ENCODE measurements at regions not wholly inside any gene's neighbourhood (a gene's known extent, or its start where the extent isn't known, plus 50 kb on each side); places are given as distances from the start of the nearest gene placed in this dataset.

- DNase-seq = peak; percentile 69
These were observed 199.8 kb upstream of the ZIC3 start for GRCh38 chrX:137366018-137366633.

DNA sequence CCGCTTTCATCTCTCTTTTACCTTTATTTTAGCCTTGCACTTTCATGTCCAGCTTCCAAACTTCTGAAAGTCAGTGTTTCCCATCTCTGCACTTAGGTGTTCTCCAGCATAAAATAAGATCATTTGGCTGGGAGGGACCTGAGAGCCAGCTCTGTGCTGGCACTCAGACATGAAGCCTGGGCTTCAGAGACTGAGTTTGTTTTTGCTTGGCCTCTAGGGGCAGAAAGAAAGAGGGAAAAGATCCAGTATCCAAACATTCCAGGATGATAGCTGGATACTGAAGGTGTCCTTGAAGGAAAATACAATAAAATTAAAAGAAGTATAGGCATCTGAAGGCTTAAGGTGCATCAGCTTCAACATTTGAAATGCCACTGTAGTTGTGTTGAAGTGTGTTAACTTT lies 202.4 kb upstream of the ZIC3 start:
- DNase-seq = no peak

DNA sequence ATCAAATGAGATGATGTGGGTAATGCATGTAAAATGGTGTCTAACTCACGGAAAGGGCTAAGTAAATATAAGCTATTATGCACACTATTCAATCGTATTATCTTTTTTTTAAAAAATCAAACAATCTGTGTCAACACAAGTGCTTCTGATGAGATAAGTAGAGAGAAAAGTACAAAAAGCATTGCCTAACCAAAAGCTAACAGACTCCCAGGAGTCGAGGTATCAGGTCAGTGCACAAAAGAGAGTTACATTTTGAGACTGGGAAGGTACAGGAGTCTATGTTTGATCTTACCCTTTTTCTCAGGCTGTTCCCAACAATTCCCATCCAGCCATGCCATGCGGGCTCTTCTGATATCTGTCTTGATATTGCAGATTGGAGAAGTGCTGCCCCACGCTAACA lies 203.3 kb upstream of the ZIC3 start:
- no peak for DNase-seq

- DNase-seq = peak; percentile 87
These were observed 211.1 kb upstream of the ZIC3 start for GRCh38 chrX:137354851-137355250.

GRCh38 chrX:137353404-137353803 lies 212.5 kb upstream of the ZIC3 start:
- DNase-seq = no peak

DNA sequence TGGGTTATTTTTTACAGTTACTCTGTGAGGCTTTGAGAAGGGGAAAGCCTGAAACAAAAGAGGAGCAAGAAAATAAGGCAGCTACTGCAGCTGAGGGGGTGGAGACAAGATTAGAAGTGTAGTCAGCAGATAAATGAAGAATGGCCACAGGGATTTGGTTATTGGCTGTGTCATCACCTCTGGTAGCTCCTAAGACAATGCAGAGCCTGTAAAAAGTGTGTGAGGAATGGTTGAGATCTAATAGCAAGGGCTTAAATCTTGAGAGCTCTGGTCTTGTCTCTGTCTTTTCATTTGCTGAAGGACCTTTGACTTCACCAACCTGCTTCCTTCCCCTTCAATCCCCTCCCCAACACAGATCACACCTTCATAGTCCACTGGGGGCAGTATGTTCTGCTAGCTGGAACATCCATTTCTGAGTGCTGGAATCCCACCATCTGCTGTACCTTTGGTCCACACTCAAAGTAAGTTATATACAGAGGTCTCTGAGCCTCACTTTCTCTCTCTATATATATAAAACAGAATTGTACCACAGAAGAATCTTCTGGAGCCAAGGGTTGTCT lies 213.7 kb upstream of the ZIC3 start:
- no peak for DNase-seq

- DNase-seq = no peak
These were observed 223.0 kb upstream of the ZIC3 start for GRCh38 chrX:137342969-137343368.

- DNase-seq = no peak
These were observed 252.3 kb upstream of the ZIC3 start for GRCh38 chrX:137313627-137314026.

- DNase-seq = no peak
These were observed 260.5 kb upstream of the ZIC3 start for GRCh38 chrX:137305404-137305803.

GRCh38 chrX:137297167-137297566 lies 263.4 kb upstream of the GPR101 start:
- DNase-seq = no peak

- DNase-seq = no peak
These were observed 256.2 kb upstream of the GPR101 start for GRCh38 chrX:137290011-137290410.

- no peak for DNase-seq
These were observed 253.4 kb upstream of the GPR101 start for GRCh38 chrX:137287191-137287590.

DNA sequence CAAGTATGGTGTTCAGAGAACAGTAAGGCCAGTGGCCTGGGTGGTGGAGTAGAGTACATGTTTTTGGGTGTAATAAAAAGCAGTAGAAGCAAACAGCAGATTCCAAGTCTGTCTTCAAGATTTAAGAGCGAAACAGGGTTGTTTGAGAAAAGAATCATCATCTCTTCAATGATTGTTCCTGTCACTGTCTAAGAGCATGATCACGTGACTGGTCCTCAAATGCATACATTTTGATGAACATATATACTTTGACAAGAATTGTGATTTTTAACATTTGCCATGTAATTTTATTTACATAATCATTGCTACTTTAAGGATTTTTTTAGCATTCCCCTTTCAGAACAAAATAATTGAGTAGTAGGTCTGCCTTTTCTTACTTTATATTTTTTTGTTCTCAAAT lies 252.6 kb upstream of the GPR101 start:
- no peak for DNase-seq

DNA sequence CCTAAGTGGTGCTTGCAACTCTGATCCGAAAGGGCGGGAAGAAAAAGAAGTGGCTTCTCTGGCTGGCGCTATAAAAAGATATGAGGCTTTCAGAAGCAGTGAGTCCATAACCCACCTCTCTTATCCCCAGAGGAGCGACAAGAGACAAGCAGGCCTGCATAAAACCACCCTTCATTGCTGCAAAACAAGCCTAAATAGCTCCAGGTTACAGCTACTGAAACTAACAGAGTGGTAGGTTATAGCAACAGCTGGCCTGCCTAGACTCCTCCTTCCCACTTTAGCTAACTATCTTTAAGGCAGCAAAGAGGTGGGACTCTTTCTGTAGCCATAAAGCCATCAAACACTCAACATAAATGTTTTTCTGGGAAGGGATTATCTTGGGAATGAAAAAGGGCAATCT lies 245.0 kb upstream of the GPR101 start:
- no peak for DNase-seq

DNA sequence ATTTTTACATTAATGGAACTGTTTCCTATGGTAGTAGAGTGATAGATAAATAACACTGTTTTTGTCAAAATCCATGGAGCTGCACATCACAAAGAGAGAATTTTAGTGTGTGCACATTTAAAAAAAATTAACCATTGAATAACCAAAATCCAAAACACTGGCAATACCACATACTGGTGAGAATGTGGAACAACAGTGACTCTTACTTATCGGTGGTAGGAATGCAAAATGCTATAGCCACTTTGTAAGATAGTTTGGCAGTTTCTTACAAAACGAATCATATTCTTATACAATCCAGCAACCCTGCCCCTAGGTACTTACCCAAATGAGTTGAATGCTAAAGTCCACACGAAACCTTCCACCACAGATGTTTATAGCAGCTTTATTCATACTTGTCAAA lies 229.6 kb upstream of the GPR101 start:
- no peak for DNase-seq

- no peak for DNase-seq
These were observed 211.4 kb upstream of the GPR101 start for GRCh38 chrX:137245183-137245582.

DNA sequence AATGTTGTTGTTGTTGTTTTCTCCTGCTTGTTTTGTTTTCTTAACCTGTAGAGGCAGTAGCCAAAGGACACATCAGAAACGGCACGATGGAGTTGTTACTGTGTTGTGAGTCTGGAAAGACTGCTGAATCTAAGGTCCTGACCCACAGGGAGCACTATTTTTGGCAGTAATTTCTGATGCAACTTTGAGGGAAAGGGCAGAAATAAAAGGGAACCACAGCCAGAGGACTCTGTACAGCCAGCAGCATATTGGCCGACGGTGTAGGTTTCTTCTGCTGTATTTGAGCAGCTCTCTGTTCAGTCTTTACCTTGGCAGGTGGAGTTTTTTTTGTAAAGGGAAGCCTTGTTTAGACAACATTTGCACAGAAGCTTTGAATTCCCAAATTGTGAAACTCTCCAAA lies 203.0 kb upstream of the GPR101 start:
- DNase-seq = no peak

- peak; percentile 5 for DNase-seq
These were observed 201.0 kb upstream of the GPR101 start for GRCh38 chrX:137234651-137235402.

GRCh38 chrX:137233478-137233877 lies 199.7 kb upstream of the GPR101 start:
- DNase-seq = no peak

DNA sequence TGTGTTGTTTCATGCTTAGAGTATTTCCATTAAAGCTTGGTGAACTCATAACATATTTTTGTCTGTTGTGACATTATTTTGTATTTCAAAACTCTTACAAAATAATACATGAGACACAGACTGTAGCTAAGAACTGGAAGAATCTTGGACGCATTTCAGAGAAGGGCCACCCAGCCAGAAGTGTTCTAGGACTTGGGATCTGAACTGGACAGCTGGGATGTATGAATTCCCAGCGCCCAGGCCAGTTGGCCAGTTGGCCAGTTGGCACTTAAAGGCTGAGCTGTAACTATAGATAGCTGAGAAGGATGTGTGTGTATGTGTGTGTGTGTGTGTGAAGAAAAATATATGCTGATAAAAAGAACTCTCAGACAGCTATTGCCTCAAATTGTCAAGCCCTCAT lies 193.4 kb upstream of the GPR101 start:
- DNase-seq = no peak

DNA sequence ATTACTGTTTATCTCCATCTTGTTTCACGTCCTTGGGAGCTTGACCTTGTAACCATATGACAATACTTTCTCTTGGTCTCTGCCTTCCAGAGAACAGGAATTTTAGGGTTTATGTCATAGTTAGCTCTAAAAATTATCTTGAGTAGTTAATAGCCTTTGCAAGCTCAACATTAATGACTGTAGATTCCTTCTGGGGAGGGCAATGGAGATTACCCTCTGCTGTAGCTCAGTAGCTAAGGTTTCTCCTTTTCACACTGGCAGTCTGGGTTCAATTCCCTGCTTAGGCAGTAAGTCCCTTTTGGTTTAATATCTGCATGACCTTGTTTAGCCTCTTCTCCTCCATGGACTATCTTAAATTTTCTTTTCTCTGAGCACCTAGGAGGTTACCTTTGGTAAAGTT lies 181.7 kb upstream of the GPR101 start:
- no peak for DNase-seq

DNA sequence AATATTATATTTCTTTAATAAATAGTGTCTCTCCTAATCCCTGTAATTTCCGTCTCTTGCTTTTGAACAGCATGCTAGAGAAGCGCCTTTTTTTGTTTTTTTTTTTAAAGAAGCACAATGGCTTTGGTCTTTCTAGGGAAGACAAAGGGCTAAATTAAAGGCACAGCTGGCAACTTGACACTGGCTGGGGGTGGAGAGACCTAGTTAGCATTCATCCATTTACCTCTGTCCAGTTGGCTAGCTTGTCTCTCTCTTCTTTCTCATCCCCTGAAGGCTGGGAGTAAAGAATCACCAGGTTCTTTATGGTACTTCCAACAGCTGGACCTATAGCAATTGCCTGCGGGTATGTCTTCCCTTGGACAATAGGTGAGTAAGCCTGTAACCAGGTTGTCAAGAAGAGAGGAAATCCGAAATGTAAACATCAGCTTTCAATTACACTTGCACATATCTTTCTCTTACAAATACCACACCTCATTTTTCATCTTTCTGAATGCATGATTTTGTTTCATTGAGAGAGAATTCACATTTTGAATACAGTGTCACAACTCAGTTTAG lies 178.4 kb upstream of the GPR101 start:
- DNase-seq = no peak

GRCh38 chrX:137198040-137198439 lies 164.2 kb upstream of the GPR101 start:
- DNase-seq = no peak

DNA sequence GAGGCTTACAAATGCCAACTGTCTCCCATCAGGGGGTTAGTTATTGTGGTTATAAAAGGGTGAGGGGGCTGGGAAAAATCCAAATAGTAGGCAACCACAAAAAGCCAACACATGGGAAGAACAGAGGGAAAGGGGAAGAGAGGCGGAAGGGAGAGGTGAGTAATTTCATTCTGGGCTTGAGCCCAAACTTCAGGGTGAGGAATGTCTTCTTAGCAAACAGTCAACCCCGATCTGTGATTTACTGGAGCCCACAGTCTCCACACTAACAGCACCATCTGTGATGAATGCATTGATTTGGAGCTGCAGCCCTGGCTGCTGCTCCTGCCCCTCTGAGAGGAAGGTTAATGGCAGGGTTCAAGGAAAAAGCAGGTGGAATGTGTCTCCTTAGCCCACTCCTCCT lies 162.2 kb upstream of the GPR101 start:
- DNase-seq = no peak
